ENCODE measurements at regions not wholly inside any gene's neighbourhood (a gene's known extent, or its start where the extent isn't known, plus 50 kb on each side); places are given as distances from the start of the nearest gene placed in this dataset.

GRCh38 chr5:3024554-3024953, 273.1 kb upstream of the IRX2 start:
- ChIA-PET POLR2A (no interaction called here), CTCF (no interaction called here)
- TF ChIP-seq SP1 (IDR thresholded peaks at IDR 0.05) (no peak), FOXK2 (IDR thresholded peaks at IDR 0.05) (no peak), ZNF384 (IDR thresholded peaks at IDR 0.05) (no peak), BHLHE40 (IDR thresholded peaks at IDR 0.05; ENCODE audit: borderline replicate concordance) (no peak), SUZ12 (IDR thresholded peaks at IDR 0.05) (no peak), FOXA1 (IDR thresholded peaks at IDR 0.05) (no peak), ELF4 (IDR thresholded peaks at IDR 0.05) (no peak), PKNOX1 (IDR thresholded peaks at IDR 0.05) (no peak), TARDBP (IDR thresholded peaks at IDR 0.05) (no peak), ARNT (IDR thresholded peaks at IDR 0.05) (no peak)
- no peak for DNase-seq (ENCODE audit: extremely low spot score)

GRCh38 chr5:3024126-3024525, 272.6 kb upstream of the IRX2 start:
- no peak for DNase-seq (ENCODE audit: extremely low spot score)
- ChIA-PET CTCF (no interaction called here), POLR2A (no interaction called here)
- TF ChIP-seq ZNF384 (IDR thresholded peaks at IDR 0.05) (no peak), LEF1 (IDR thresholded peaks at IDR 0.05; ENCODE audit: borderline replicate concordance) (no peak), HDGF (IDR thresholded peaks at IDR 0.05; ENCODE audit: borderline replicate concordance) (no peak), FOXM1 (IDR thresholded peaks at IDR 0.05; ENCODE audit: borderline replicate concordance) (no peak), FOXK2 (IDR thresholded peaks at IDR 0.05) (no peak), BHLHE40 (IDR thresholded peaks at IDR 0.05; ENCODE audit: borderline replicate concordance) (no peak), TARDBP (IDR thresholded peaks at IDR 0.05) (no peak), SP1 (IDR thresholded peaks at IDR 0.05) (no peak), FOXA1 (IDR thresholded peaks at IDR 0.05) (no peak), ARNT (IDR thresholded peaks at IDR 0.05) (no peak), ELF4 (IDR thresholded peaks at IDR 0.05) (no peak), CTBP1 (IDR thresholded peaks at IDR 0.05; ENCODE audit: borderline replicate concordance) (no peak), L3MBTL2 (conservative IDR thresholded peaks at IDR 0.05) (no peak), PKNOX1 (IDR thresholded peaks at IDR 0.05) (no peak), NFRKB (IDR thresholded peaks at IDR 0.05) (no peak), SUZ12 (IDR thresholded peaks at IDR 0.05) (no peak)

DNA sequence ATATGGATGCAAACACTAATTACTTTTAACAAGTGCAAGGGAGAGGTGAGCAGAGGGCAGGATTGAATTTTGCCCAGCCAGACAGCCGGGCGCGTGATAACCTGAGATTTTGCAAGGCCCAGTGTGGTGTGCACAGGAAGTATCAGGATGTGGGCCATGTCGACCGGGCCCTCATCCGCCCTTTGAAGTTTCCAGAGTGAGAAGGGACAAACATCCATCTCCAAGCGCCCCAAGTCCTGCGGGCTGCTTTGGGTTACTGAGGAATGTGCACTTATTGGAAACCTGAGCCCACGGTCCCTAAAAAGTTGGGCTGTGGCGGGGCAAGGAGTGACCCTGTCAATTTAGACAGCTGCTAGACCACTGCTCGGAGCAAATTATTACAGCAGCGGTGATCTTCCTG, 272.2 kb upstream of the IRX2 start:
- ChIA-PET POLR2A (no interaction called here), CTCF (no interaction called here)
- TF ChIP-seq L3MBTL2 (conservative IDR thresholded peaks at IDR 0.05) (no peak), HDGF (IDR thresholded peaks at IDR 0.05; ENCODE audit: borderline replicate concordance) (no peak), BHLHE40 (IDR thresholded peaks at IDR 0.05; ENCODE audit: borderline replicate concordance) (no peak), ELF4 (IDR thresholded peaks at IDR 0.05) (no peak), FOXK2 (IDR thresholded peaks at IDR 0.05) (no peak), FOXA1 (IDR thresholded peaks at IDR 0.05) (no peak), FOXM1 (IDR thresholded peaks at IDR 0.05; ENCODE audit: borderline replicate concordance) (no peak)
- no peak for DNase-seq (ENCODE audit: extremely low spot score)

DNA sequence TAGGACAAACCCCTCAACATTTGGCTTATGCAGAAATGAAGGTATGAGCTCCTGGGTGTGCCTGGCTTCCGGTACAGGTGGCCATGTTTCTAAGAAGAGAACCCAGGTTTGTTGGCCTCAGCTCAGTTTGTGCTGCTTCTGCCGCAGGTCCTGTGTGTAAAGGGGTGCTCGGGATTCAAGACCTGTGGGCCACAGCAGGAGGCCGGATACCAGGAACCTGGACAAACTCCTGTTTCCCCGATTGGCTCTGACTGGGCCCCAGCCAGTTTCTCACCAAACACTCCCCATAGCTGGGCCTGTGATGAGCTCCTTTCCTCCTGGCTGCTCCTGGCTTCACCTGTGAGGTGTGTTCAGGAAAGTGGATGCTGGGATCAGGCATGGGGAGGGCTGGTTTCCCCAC, 271.2 kb upstream of the IRX2 start:
- CTCF ChIA-PET: no interaction called here

GRCh38 chr5:3020426-3020825, 268.9 kb upstream of the IRX2 start:
- POLR2A ChIA-PET: no interaction called here
- no peak for DNase-seq (ENCODE audit: extremely low spot score)
- no peak for TF ChIP-seq LEF1 (IDR thresholded peaks at IDR 0.05; ENCODE audit: borderline replicate concordance)
- no peak for TF ChIP-seq FOXM1 (IDR thresholded peaks at IDR 0.05; ENCODE audit: borderline replicate concordance)
- TF ChIP-seq HDGF (IDR thresholded peaks at IDR 0.05; ENCODE audit: borderline replicate concordance): no peak
- TF ChIP-seq PKNOX1 (IDR thresholded peaks at IDR 0.05): no peak
- TF ChIP-seq FOXK2 (IDR thresholded peaks at IDR 0.05): no peak
- TF ChIP-seq BHLHE40 (IDR thresholded peaks at IDR 0.05; ENCODE audit: borderline replicate concordance): no peak
- TF ChIP-seq FOXA1 (IDR thresholded peaks at IDR 0.05): no peak
- TF ChIP-seq SUZ12 (IDR thresholded peaks at IDR 0.05): no peak
- TF ChIP-seq SP1 (IDR thresholded peaks at IDR 0.05): no peak
- no peak for TF ChIP-seq ZNF384 (IDR thresholded peaks at IDR 0.05)
- no peak for TF ChIP-seq ARNT (IDR thresholded peaks at IDR 0.05)
- TF ChIP-seq ELF4 (IDR thresholded peaks at IDR 0.05): no peak
- TF ChIP-seq NFRKB (IDR thresholded peaks at IDR 0.05): no peak
- no peak for TF ChIP-seq TARDBP (IDR thresholded peaks at IDR 0.05)
- TF ChIP-seq L3MBTL2 (conservative IDR thresholded peaks at IDR 0.05): no peak
- no peak for TF ChIP-seq CTBP1 (IDR thresholded peaks at IDR 0.05; ENCODE audit: borderline replicate concordance)
- CTCF ChIA-PET: no interaction called here

More for the DNA sequence above, 271.2 kb upstream of the IRX2 start:
- DNase-seq (ENCODE audit: extremely low spot score): no peak
- POLR2A ChIA-PET: no interaction called here
- TF ChIP-seq PKNOX1 (IDR thresholded peaks at IDR 0.05) (no peak), NFRKB (IDR thresholded peaks at IDR 0.05) (no peak), ARNT (IDR thresholded peaks at IDR 0.05) (no peak), ELF4 (IDR thresholded peaks at IDR 0.05) (no peak), LEF1 (IDR thresholded peaks at IDR 0.05; ENCODE audit: borderline replicate concordance) (no peak), L3MBTL2 (conservative IDR thresholded peaks at IDR 0.05) (no peak), CTBP1 (IDR thresholded peaks at IDR 0.05; ENCODE audit: borderline replicate concordance) (no peak), FOXA1 (IDR thresholded peaks at IDR 0.05) (no peak), SUZ12 (IDR thresholded peaks at IDR 0.05) (no peak), FOXK2 (IDR thresholded peaks at IDR 0.05) (no peak), SP1 (IDR thresholded peaks at IDR 0.05) (no peak), ZNF384 (IDR thresholded peaks at IDR 0.05) (no peak)

GRCh38 chr5:3019045-3019444, 267.6 kb upstream of the IRX2 start:
- DNase-seq (ENCODE audit: extremely low spot score): no peak
- ChIA-PET CTCF (no interaction called here), POLR2A (no interaction called here)
- TF ChIP-seq FOXM1 (IDR thresholded peaks at IDR 0.05; ENCODE audit: borderline replicate concordance): no peak
- no peak for TF ChIP-seq SUZ12 (IDR thresholded peaks at IDR 0.05)
- TF ChIP-seq FOXA1 (IDR thresholded peaks at IDR 0.05): no peak
- TF ChIP-seq CTBP1 (IDR thresholded peaks at IDR 0.05; ENCODE audit: borderline replicate concordance): no peak
- no peak for TF ChIP-seq NFRKB (IDR thresholded peaks at IDR 0.05)
- no peak for TF ChIP-seq FOXK2 (IDR thresholded peaks at IDR 0.05)
- TF ChIP-seq ELF4 (IDR thresholded peaks at IDR 0.05): no peak
- TF ChIP-seq L3MBTL2 (conservative IDR thresholded peaks at IDR 0.05): no peak
- no peak for TF ChIP-seq TARDBP (IDR thresholded peaks at IDR 0.05)
- no peak for TF ChIP-seq ARNT (IDR thresholded peaks at IDR 0.05)
- TF ChIP-seq HDGF (IDR thresholded peaks at IDR 0.05; ENCODE audit: borderline replicate concordance): no peak
- no peak for TF ChIP-seq LEF1 (IDR thresholded peaks at IDR 0.05; ENCODE audit: borderline replicate concordance)
- no peak for TF ChIP-seq ZNF384 (IDR thresholded peaks at IDR 0.05)
- no peak for TF ChIP-seq SP1 (IDR thresholded peaks at IDR 0.05)
- no peak for TF ChIP-seq PKNOX1 (IDR thresholded peaks at IDR 0.05)
- no peak for TF ChIP-seq BHLHE40 (IDR thresholded peaks at IDR 0.05; ENCODE audit: borderline replicate concordance)

All from HEK293T (cell line).